ENCODE measurements at regions not wholly inside any gene's neighbourhood (a gene's known extent, or its start where the extent isn't known, plus 50 kb on each side); places are given as distances from the start of the nearest gene placed in this dataset.

DNA sequence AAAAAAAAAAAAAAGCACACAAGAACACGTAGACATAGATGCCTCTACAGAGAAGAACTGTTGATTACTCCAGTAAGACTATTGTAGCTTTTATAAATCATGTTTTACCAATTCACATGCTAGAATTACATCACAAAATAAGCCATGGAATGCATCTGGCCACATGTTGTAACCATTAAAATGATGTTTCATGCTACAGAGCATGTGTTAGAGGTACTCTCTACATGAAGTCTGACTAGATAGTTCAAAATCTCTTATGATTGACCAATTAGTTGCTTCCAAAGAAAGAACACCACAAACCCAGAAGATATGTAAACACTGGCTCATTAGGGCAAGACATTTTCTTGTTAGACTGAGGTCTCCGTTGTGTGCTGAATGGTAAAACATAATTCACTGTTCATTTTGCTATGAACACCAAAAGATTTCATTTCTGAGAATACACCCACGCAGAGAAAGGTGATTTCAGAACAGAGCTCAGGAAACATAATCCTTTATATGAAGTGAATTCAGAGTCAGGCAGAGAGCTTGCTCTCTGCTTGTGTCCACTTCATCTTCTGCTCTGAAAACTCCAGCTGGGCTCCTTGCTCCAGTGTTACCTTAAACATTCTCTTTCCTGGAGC, 411.4 kb upstream of the SOX9 start:
- H3K36me3 Mint-ChIP-seq (ENCODE audit: unreplicated experiment): no peaks in the 10 kb centered on the region
- no peaks in the 10 kb centered on the region for H3K4me1 Mint-ChIP-seq (ENCODE audit: low read depth, unreplicated experiment)
- TF ChIP-seq, protein P1, sequence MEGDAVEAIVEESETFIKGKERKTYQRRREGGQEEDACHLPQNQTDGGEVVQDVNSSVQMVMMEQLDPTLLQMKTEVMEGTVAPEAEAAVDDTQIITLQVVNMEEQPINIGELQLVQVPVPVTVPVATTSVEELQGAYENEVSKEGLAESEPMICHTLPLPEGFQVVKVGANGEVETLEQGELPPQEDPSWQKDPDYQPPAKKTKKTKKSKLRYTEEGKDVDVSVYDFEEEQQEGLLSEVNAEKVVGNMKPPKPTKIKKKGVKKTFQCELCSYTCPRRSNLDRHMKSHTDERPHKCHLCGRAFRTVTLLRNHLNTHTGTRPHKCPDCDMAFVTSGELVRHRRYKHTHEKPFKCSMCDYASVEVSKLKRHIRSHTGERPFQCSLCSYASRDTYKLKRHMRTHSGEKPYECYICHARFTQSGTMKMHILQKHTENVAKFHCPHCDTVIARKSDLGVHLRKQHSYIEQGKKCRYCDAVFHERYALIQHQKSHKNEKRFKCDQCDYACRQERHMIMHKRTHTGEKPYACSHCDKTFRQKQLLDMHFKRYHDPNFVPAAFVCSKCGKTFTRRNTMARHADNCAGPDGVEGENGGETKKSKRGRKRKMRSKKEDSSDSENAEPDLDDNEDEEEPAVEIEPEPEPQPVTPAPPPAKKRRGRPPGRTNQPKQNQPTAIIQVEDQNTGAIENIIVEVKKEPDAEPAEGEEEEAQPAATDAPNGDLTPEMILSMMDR (IDR thresholded peaks at IDR 0.05; ENCODE audit: partially characterized antibody, unreplicated experiment): no peak
- no peak for DNase-seq
- H3K9me3 Mint-ChIP-seq (ENCODE audit: unreplicated experiment): no peaks in the 10 kb centered on the region
- H3K4me3 Mint-ChIP-seq (ENCODE audit: unreplicated experiment): no peak overlapping the region
- H3K27me3 Mint-ChIP-seq (ENCODE audit: unreplicated experiment): no peaks in the 10 kb centered on the region
- H3K27ac Mint-ChIP-seq (ENCODE audit: unreplicated experiment): no peak overlapping the region

DNA sequence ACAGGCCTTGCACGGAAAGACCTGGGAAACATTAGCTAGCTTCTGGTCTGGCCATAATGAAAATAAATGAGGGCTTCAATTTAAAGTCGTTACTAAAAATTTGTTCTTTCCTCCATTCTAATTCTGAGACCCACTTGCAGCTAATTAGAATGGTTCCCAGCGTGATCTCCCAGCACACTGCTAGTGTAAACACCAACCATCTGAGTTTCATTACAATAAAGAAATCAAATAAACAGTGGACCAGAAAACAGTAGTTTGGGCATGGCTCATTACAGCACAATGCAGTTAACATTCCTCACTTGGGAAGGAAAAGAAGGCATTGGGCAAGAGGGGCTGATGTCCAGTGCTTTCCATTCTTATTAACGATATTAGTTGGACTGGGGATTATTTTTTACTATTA, 410.9 kb upstream of the SOX9 start:
- H3K9me3 Mint-ChIP-seq (ENCODE audit: unreplicated experiment): no peaks in the 10 kb centered on the region
- TF ChIP-seq, protein P1 (IDR thresholded peaks at IDR 0.05; ENCODE audit: partially characterized antibody, unreplicated experiment): no peak
- no peak overlapping the region for H3K27ac Mint-ChIP-seq (ENCODE audit: unreplicated experiment)
- H3K4me1 Mint-ChIP-seq (ENCODE audit: low read depth, unreplicated experiment): no peaks in the 10 kb centered on the region
- H3K27me3 Mint-ChIP-seq (ENCODE audit: unreplicated experiment): no peaks in the 10 kb centered on the region
- no peak for DNase-seq
- no peak overlapping the region for H3K4me3 Mint-ChIP-seq (ENCODE audit: unreplicated experiment)
- H3K36me3 Mint-ChIP-seq (ENCODE audit: unreplicated experiment): no peaks in the 10 kb centered on the region

DNA sequence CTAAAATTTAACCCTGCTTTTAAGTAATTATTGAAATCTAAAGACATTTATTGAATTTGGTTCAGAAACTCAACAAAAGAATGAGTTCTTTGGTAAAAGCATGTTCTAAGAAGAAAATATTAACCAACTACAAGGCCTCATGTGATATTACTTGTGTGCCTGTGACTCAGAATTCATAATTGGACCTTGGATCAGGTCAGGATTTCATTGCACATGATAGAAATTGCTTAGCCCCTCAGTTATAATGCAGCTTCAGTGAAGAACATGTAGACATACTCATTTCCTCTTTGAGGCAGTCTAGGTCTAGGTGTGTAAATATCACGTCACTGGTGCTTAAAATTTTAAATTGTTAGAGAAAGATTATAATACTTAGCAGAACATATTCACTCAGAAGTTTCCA, 410.0 kb upstream of the SOX9 start:
- Mint-ChIP-seq H3K36me3 (ENCODE audit: unreplicated experiment) (no peaks in the 10 kb centered on the region), H3K27ac (ENCODE audit: unreplicated experiment) (no peak overlapping the region), H3K4me1 (ENCODE audit: low read depth, unreplicated experiment) (no peaks in the 10 kb centered on the region), H3K9me3 (ENCODE audit: unreplicated experiment) (no peaks in the 10 kb centered on the region), H3K4me3 (ENCODE audit: unreplicated experiment) (no peak overlapping the region), H3K27me3 (ENCODE audit: unreplicated experiment) (no peaks in the 10 kb centered on the region)
- no peak for DNase-seq
- TF ChIP-seq, protein P1 (IDR thresholded peaks at IDR 0.05; ENCODE audit: partially characterized antibody, unreplicated experiment): no peak

DNA sequence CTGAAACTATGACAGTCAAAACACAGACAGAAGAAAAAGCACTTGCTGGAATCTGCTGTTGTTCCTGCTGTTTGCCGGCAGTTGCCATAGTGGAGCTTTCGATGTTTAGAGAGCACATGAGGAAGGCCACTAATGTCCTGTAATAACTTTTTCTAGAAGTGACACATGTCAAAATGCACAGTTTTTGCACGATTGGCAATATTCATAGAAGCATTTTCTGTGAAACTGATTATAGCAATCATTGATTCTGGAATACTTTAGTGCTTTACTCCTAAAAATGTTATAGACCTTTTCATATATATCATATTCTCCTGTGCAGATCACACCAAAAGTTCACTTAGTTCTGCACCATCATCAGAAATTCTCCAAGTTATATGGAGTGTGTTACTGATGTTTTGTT, 407.0 kb upstream of the SOX9 start:
- no peaks in the 10 kb centered on the region for H3K27me3 Mint-ChIP-seq (ENCODE audit: unreplicated experiment)
- TF ChIP-seq, protein P1 (IDR thresholded peaks at IDR 0.05; ENCODE audit: partially characterized antibody, unreplicated experiment): no peak
- DNase-seq: no peak
- H3K27ac Mint-ChIP-seq (ENCODE audit: unreplicated experiment): no peak overlapping the region
- H3K36me3 Mint-ChIP-seq (ENCODE audit: unreplicated experiment): peaks cover 5% of the 10 kb centered on the region
- H3K4me1 Mint-ChIP-seq (ENCODE audit: low read depth, unreplicated experiment): no peaks in the 10 kb centered on the region
- no peak overlapping the region for H3K4me3 Mint-ChIP-seq (ENCODE audit: unreplicated experiment)
- H3K9me3 Mint-ChIP-seq (ENCODE audit: unreplicated experiment): no peaks in the 10 kb centered on the region

DNA sequence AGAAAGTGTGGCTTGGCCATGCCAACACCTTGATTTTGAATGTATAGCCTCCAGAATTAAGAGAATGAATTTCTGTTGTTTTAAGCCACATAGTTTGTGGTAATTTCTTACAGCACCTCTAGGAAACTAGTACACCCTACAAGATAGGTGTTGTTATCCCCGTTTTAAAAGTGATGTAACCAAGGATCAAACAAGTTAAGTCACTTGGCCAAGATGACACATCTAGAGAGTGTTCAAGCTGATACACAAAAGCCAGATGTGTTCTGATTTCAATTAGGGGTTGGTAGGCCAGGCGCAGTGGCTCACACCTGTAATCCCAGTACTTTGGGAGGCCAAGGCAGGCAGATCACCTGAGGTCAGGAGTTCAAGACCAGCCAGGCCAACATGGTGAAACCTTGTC, 396.5 kb upstream of the SOX9 start:
- no peak overlapping the region for H3K4me3 Mint-ChIP-seq (ENCODE audit: unreplicated experiment)
- no peak for DNase-seq
- no peaks in the 10 kb centered on the region for H3K9me3 Mint-ChIP-seq (ENCODE audit: unreplicated experiment)
- TF ChIP-seq, protein P1 (IDR thresholded peaks at IDR 0.05; ENCODE audit: partially characterized antibody, unreplicated experiment): no peak
- peaks cover 5% of the 10 kb centered on the region for H3K27me3 Mint-ChIP-seq (ENCODE audit: unreplicated experiment)
- no peaks in the 10 kb centered on the region for H3K36me3 Mint-ChIP-seq (ENCODE audit: unreplicated experiment)
- no peaks in the 10 kb centered on the region for H3K4me1 Mint-ChIP-seq (ENCODE audit: low read depth, unreplicated experiment)
- no peak overlapping the region for H3K27ac Mint-ChIP-seq (ENCODE audit: unreplicated experiment)

Data from glutamatergic neuron (in vitro differentiated cells).